Activated CD8-positive, alpha-beta memory T cell treated with anti-CD3 and anti-CD28 coated beads for 36 hours (primary cell): ENCODE measurements at regions not wholly inside any gene's neighbourhood (a gene's known extent, or its start where the extent isn't known, plus 50 kb on each side); places are given as distances from the start of the nearest gene placed in this dataset.
"Not testable (repeated sequence)": the region's sequence is repeated elsewhere in the genome, so short reads cannot be mapped to it uniquely, and the experiment has no call there.

Experiments used
- CTCF ChIA-PET: fragments of 350-600 bp; sonication (Branson Sonifier 250); formaldehyde crosslinking; loops from one replicate; lab custom pipeline; 2021; ENCODE audit warnings: antibody characterized with exemption; lab: Charles Lee
- POLR2A ChIA-PET: fragments of 350-600 bp; sonication (Branson Sonifier 250); formaldehyde crosslinking; loops from one replicate; lab custom pipeline; 2021; ENCODE audit warnings: antibody characterized with exemption; lab: Charles Lee

- CTCF ChIA-PET = no interaction called here
- POLR2A ChIA-PET = no interaction called here
These were observed 331.2 kb downstream of the QKI start for GRCh38 chr6:163745536-163746400.

- ChIA-PET CTCF (interaction anchor here (0.6 kb wide), 1 partner anchor 46 kb away, joined by 4 read pairs; no protein-coding TSS in a partner anchor), POLR2A (no interaction called here)
These were observed 329.9 kb downstream of the QKI start for GRCh38 chr6:163744256-163744925.

GRCh38 chr6:163743796-163744195, 329.3 kb downstream of the QKI start:
- ChIA-PET POLR2A (no interaction called here), CTCF (no interaction called here)

- POLR2A ChIA-PET = no interaction called here
- CTCF ChIA-PET = no interaction called here
These were observed 327.3 kb downstream of the QKI start for GRCh38 chr6:163741743-163742363.

- ChIA-PET CTCF (no interaction called here), POLR2A (no interaction called here)
These were observed 326.8 kb downstream of the QKI start for GRCh38 chr6:163741342-163741741.

GRCh38 chr6:163739966-163740365, 325.4 kb downstream of the QKI start:
- POLR2A ChIA-PET = no interaction called here

GRCh38 chr6:163739408-163739725, 324.8 kb downstream of the QKI start:
- POLR2A ChIA-PET = no interaction called here
- CTCF ChIA-PET = no interaction called here

More at GRCh38 chr6:163739966-163740365, 325.4 kb downstream of the QKI start:
- CTCF ChIA-PET = no interaction called here

GRCh38 chr6:163738725-163739407, 324.3 kb downstream of the QKI start:
- POLR2A ChIA-PET = no interaction called here
- CTCF ChIA-PET = no interaction called here

- ChIA-PET POLR2A (no interaction called here), CTCF (no interaction called here)
These were observed 323.8 kb downstream of the QKI start for GRCh38 chr6:163738304-163738703.

- POLR2A ChIA-PET = no interaction called here
- CTCF ChIA-PET = no interaction called here
These were observed 320.6 kb downstream of the QKI start for GRCh38 chr6:163735076-163735475.

- ChIA-PET CTCF (no interaction called here), POLR2A (no interaction called here)
These were observed 318.5 kb downstream of the QKI start for GRCh38 chr6:163733061-163733460.

- POLR2A ChIA-PET = no interaction called here
- CTCF ChIA-PET = no interaction called here
These were observed 318.0 kb downstream of the QKI start for GRCh38 chr6:163732479-163732878.

- POLR2A ChIA-PET, CTCF ChIA-PET: not testable (repeated sequence)
These were observed 317.5 kb downstream of the QKI start for GRCh38 chr6:163732014-163732351.

GRCh38 chr6:163731215-163732013, 316.9 kb downstream of the QKI start:
- ChIA-PET POLR2A (no interaction called here), CTCF (no interaction called here)

- ChIA-PET POLR2A (no interaction called here), CTCF (no interaction called here)
These were observed 316.0 kb downstream of the QKI start for GRCh38 chr6:163730246-163731210.

- ChIA-PET CTCF (no interaction called here), POLR2A (no interaction called here)
These were observed 314.8 kb downstream of the QKI start for GRCh38 chr6:163729127-163729872.

GRCh38 chr6:163728442-163729126, 314.1 kb downstream of the QKI start:
- ChIA-PET CTCF (no interaction called here), POLR2A (no interaction called here)
